ENCODE measurements at regions not wholly inside any gene's neighbourhood (a gene's known extent, or its start where the extent isn't known, plus 50 kb on each side); places are given as distances from the start of the nearest gene placed in this dataset.

DNA sequence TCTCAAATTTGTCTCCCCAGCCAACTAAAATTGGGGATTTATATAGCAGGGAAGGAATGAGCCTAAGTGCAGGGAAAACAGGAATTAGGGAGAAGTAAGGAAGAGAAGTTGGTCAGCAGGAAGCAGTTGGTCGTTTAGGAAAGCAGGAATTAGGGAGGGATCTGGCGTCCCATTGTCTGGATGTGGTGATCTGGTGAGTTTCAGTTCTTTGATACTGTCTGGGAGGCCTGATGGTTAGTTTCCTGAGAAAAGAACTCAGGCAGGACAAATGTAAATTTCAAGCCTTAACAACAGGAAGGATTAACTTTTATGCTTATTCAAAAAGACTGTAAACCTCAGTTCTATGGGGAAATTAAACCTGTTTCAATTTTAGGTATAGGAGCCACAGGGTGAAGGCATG lies 116.2 kb upstream of the PRL start:
- Histone ChIP-seq H3K27ac (no peak overlapping the region), H4K20me1 (no peaks in the 10 kb centered on the region), H3K4me3 (no peak overlapping the region), H3K4me2 (no peak overlapping the region), H3K9ac (no peak overlapping the region), H3K4me1 (peaks cover 0 to 7% (median 0%) of the 10 kb centered on the region in 10 experiments; a peak in 5 of 20 replicates), H3K9me3 (replicated peaks in 1 of 11) (peaks cover 1 to 6% (median 5%) of the 10 kb centered on the region in 11 experiments), H3K27me3 (no peaks in the 10 kb centered on the region), H3K36me3 (no peaks in the 10 kb centered on the region)
- no peak for TF ChIP-seq Cebpa-rat (IDR thresholded peaks at IDR 0.05)

DNA sequence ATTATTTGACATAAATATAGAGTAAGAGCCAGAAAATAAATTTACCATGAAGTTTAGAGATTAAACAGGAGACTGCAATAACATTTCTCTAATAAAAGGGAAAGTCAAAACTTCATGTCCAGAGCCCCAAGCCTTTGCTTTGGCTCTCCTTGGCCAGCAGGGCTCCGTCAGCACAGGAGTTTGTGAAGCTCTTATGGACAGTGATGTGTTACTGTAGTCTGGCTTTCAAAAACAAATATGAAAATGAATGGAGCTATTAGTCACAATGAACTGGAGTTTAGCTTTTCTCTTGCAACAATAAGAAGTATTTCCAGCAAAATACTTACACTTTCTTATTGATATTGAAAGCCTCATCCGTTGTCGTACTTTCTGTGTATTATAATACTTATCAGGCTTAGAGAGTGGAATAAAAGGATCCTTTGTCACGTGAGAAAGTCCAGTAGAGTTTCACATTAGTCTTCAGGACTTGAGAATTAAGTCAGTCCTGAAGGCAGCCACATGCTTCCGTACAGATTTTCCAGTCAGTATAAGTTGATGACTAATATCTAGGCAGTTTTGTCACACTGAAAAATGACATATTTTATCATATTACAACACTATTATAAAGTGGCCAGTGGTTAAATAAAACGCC lies 117.0 kb upstream of the PRL start:
- Histone ChIP-seq H3K27me3 (no peaks in the 10 kb centered on the region), H3K4me1 (peaks cover 0 to 7% (median 0%) of the 10 kb centered on the region in 10 experiments; a peak in 5 of 20 replicates), H3K9ac (no peak overlapping the region), H3K36me3 (no peaks in the 10 kb centered on the region), H3K4me3 (no peak overlapping the region), H3K4me2 (no peak overlapping the region), H4K20me1 (no peaks in the 10 kb centered on the region), H3K27ac (no peak overlapping the region), H3K9me3 (replicated peaks in 1 of 11) (peaks cover 9 to 14% (median 13%) of the 10 kb centered on the region in 11 experiments)
- no peak for TF ChIP-seq Cebpa-rat (IDR thresholded peaks at IDR 0.05)

DNA sequence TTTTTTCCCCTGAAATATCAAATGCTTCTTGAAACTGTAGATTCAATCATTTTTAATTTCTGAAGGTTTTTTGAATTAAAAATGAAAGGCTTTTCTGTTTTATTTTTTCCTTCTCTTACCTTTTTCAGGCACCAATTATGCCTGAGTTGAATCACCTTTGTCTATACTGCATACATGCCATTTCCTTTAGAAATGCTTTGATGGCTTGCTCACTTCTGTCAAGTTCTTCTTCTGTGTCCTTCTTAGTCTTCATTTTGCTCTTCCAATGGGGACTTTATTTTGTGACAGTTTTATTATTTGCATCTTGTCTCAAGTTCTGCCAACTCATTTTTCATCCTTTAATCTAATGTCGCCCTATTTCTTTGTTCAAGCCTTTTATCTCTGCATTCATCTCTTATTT lies 121.9 kb upstream of the PRL start:
- Histone ChIP-seq H3K4me2 (no peak overlapping the region), H3K4me3 (no peak overlapping the region), H3K9me3 (replicated peaks in 1 of 11) (peaks cover 31 to 40% (median 35%) of the 10 kb centered on the region in 11 experiments), H3K4me1 (peaks cover 0 to 7% (median 0%) of the 10 kb centered on the region in 10 experiments; a peak in 5 of 20 replicates), H4K20me1 (no peaks in the 10 kb centered on the region), H3K36me3 (no peaks in the 10 kb centered on the region), H3K9ac (no peak overlapping the region), H3K27me3 (no peaks in the 10 kb centered on the region), H3K27ac (no peak overlapping the region)
- TF ChIP-seq Cebpa-rat (IDR thresholded peaks at IDR 0.05), result no peak

DNA sequence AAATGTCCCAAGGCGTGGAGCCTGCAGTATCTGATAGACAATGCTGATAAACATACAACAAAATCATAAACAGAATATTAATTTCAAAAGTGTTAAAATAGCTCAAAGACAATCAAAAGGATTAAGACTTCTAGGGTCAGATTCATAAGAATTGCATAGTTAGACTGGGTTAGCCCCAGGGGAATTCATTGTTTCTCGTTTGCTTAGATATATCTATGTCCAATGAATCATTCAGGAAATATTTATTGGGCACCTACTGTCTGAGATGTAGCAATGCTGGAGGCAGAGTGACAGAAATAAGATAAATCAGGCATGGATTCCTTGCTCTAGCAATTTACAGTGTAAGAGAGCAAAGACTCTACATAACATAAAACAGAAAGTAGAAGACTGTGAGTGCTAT lies 124.4 kb upstream of the PRL start:
- no peak for TF ChIP-seq Cebpa-rat (IDR thresholded peaks at IDR 0.05)
- no peak overlapping the region for H3K4me3 ChIP-seq
- no peaks in the 10 kb centered on the region for H3K36me3 ChIP-seq
- H3K27me3 ChIP-seq, result no peaks in the 10 kb centered on the region
- H3K9me3 ChIP-seq (replicated peaks in 1 of 11), result peaks cover 31 to 40% (median 35%) of the 10 kb centered on the region in 11 experiments
- no peak overlapping the region for H3K27ac ChIP-seq
- H3K9ac ChIP-seq, result no peak overlapping the region
- H4K20me1 ChIP-seq, result no peaks in the 10 kb centered on the region
- no peak overlapping the region for H3K4me2 ChIP-seq
- peaks cover 0 to 7% (median 0%) of the 10 kb centered on the region in 10 experiments; a peak in 5 of 20 replicates for H3K4me1 ChIP-seq

DNA sequence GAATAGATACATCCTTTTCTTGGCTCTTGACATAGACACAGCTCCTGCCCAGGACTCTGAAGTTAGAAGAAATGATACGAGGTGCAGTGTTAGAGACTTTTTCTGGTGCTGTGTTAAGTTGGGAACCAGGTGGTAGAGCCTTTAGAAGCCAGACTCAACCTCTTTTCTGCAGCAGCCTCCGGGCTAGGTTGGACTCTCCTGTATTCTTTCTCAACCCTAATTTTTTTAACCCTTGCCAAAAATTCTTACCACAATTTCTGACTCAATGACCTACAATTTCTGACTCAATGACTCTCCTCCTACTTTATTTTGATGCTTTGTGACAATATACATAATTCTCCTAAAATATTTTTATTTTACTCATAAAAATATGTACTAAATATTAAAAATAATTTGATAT lies 127.4 kb upstream of the PRL start:
- Histone ChIP-seq H3K27ac (no peak overlapping the region), H3K9ac (no peak overlapping the region), H3K36me3 (no peaks in the 10 kb centered on the region), H3K27me3 (no peaks in the 10 kb centered on the region), H3K4me2 (no peak overlapping the region), H3K4me3 (no peak overlapping the region), H3K9me3 (replicated peaks in 1 of 11) (peaks cover 14 to 23% (median 20%) of the 10 kb centered on the region in 11 experiments), H3K4me1 (no peaks in the 10 kb centered on the region), H4K20me1 (no peaks in the 10 kb centered on the region)
- no peak for TF ChIP-seq Cebpa-rat (IDR thresholded peaks at IDR 0.05)

DNA sequence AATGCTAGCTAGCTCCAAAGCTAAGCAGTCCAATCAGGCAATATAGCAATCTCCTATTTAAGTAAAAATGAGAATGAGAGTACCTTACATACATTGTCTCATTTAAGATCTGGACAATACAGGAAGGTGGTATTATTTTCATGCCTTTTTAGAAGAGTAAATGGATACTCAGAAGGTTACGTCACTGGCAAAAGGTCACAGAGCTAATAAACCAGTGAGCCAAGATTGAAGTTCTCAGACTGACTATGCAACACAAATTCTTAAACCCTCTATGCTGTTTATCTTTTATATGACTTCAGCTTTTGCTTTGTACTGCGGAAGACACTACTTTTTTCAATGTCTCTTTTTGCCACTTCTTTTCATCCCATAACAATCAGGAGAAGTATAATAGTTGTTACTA lies 135.2 kb upstream of the PRL start:
- H3K4me2 ChIP-seq, result no peak overlapping the region
- no peak overlapping the region for H3K9ac ChIP-seq
- no peaks in the 10 kb centered on the region for H4K20me1 ChIP-seq
- no peaks in the 10 kb centered on the region for H3K4me1 ChIP-seq
- no peak for TF ChIP-seq Cebpa-rat (IDR thresholded peaks at IDR 0.05)
- H3K4me3 ChIP-seq, result no peak overlapping the region
- H3K27me3 ChIP-seq, result no peaks in the 10 kb centered on the region
- no peaks in the 10 kb centered on the region for H3K36me3 ChIP-seq
- no peaks in the 10 kb centered on the region for H3K9me3 ChIP-seq (replicated peaks in 1 of 11)
- no peak overlapping the region for H3K27ac ChIP-seq

DNA sequence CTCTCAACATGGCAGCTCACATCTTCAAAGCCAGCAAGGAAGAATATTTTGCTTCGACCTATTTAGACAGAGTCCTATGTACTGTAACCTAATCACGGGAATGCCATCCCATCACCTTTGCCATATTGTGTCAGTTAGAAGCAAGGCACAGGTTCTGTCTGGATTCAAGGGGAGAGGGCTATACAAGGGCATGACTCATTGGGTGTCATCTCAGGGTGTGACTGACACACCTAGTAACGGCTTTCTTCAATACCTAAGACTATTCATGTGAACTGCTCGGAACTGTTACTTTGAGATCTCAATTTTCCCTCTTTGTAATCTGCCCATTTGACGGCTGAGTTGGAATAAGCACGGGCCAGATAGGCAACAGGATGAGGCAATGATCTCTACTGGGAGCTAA lies 135.6 kb upstream of the HDGFL1 start:
- Histone ChIP-seq H3K9ac (no peak overlapping the region), H3K4me3 (no peak overlapping the region), H3K36me3 (no peaks in the 10 kb centered on the region), H4K20me1 (no peaks in the 10 kb centered on the region), H3K27me3 (no peaks in the 10 kb centered on the region), H3K4me2 (no peak overlapping the region), H3K4me1 (no peaks in the 10 kb centered on the region), H3K9me3 (replicated peaks in 1 of 11) (no peaks in the 10 kb centered on the region), H3K27ac (no peak overlapping the region)
- no peak for TF ChIP-seq Cebpa-rat (IDR thresholded peaks at IDR 0.05)

DNA sequence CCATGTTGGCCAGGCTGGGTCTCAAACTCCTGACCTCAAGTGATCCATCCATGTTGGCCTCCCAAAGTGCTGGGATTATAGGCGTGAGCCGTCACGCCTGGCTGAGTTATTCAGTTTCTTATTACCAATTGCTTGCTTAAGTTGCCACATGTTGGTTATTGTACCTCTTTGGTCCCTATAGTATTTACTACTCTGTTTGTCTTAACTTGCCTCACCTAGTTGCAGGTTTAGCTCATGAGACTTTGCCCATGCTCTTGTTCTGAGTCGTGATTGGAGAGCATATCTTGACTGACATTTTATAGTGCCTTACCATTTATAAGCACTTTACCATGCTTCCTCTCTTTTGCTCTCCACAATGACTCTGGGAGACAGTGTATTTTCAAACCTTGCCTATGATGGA lies 134.2 kb upstream of the HDGFL1 start:
- Histone ChIP-seq H3K4me3 (no peak overlapping the region), H3K9me3 (replicated peaks in 1 of 11) (no peaks in the 10 kb centered on the region), H3K4me1 (no peaks in the 10 kb centered on the region), H4K20me1 (no peaks in the 10 kb centered on the region), H3K36me3 (no peaks in the 10 kb centered on the region), H3K9ac (no peak overlapping the region), H3K27ac (no peak overlapping the region), H3K27me3 (no peaks in the 10 kb centered on the region), H3K4me2 (no peak overlapping the region)
- TF ChIP-seq Cebpa-rat (IDR thresholded peaks at IDR 0.05), result no peak

DNA sequence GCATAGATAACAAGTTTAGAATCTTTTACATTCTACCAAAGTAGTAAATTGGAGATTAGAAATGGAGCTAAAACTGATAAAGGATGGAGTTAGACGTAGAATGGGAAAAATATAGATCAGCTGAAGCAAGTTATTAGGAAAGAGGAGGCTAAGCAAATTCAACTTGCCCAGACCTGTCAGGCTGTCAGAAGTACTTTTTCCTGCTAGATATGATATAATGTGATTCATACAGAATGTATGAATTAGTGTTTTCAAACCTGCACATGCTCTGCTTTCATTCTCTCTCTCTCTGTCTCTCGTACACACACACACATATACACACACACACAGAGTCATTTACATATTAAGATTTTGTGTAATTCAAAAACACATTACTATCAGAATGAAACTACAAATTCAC lies 133.2 kb upstream of the HDGFL1 start:
- no peaks in the 10 kb centered on the region for H4K20me1 ChIP-seq

DNA sequence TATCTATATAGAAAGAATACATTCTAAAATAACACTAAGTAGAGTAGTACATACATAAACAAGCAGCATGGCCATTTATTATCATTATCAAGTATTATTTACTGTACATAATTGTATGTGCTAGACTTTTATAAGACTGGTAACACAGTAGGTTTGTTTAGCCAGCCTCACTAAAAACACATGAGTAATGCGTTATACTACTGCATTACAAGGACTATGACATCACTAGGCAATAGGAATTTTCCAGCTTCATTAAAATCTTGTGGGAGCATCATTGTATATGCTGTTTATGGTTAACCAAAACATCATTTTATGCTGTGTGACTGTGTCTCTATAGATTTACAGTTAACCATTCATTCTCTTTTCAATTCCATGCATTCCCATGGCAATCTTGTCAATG lies 131.7 kb upstream of the HDGFL1 start:
- Histone ChIP-seq H3K9ac (no peak overlapping the region), H3K27ac (no peak overlapping the region), H4K20me1 (no peaks in the 10 kb centered on the region), H3K4me2 (no peak overlapping the region), H3K4me3 (no peak overlapping the region), H3K4me1 (no peaks in the 10 kb centered on the region), H3K36me3 (no peaks in the 10 kb centered on the region), H3K27me3 (no peaks in the 10 kb centered on the region), H3K9me3 (replicated peaks in 1 of 11) (no peaks in the 10 kb centered on the region)
- TF ChIP-seq Cebpa-rat (IDR thresholded peaks at IDR 0.05), result no peak

More for the DNA sequence above, 133.2 kb upstream of the HDGFL1 start:
- Histone ChIP-seq H3K4me2 (no peak overlapping the region), H3K4me1 (no peaks in the 10 kb centered on the region), H3K27me3 (no peaks in the 10 kb centered on the region), H3K4me3 (no peak overlapping the region), H3K9me3 (replicated peaks in 1 of 11) (no peaks in the 10 kb centered on the region), H3K9ac (no peak overlapping the region), H3K27ac (no peak overlapping the region), H3K36me3 (no peaks in the 10 kb centered on the region)
- TF ChIP-seq Cebpa-rat (IDR thresholded peaks at IDR 0.05), result no peak

Measured in BLaER1 treated with 17β-estradiol and CSF1 and Interleukin-3, amounts not matched to agents 10 nM and 100 nM (cell line).